GM18499 (cell line): ENCODE measurements at regions not wholly inside any gene's neighbourhood (a gene's known extent, or its start where the extent isn't known, plus 50 kb on each side); places are given as distances from the start of the nearest gene placed in this dataset.

ENCODE experiments used
- ATAC-seq: cut with Tn5 transposase; IDR thresholded peaks from one replicate; pipeline ENCODE4 v1.9.1; 2021; ENCODE audit warnings: moderate number of reproducible peaks; ENCODE audit not compliant: insufficient read depth, unreplicated experiment

DNA sequence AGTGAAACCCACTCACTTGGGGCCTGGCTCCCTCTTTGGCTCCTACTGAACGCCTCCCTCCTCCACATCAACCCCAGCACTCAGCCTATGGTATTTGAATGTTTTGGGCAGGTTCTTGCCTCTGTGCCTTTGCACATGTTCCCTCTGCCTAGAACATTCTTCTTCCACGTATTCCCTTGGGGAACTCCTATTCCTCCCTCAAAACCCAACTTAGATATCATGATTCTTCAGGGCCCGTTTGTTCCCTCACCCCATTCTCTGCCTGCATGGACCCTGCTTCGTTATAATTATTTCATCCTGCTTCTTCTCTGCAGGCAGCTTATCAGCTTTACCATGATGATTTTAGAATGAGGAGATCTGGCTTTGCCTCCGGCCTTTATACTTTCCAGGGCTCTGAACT is 215.0 kb upstream of the IER5L start:
- no peak for ATAC-seq

DNA sequence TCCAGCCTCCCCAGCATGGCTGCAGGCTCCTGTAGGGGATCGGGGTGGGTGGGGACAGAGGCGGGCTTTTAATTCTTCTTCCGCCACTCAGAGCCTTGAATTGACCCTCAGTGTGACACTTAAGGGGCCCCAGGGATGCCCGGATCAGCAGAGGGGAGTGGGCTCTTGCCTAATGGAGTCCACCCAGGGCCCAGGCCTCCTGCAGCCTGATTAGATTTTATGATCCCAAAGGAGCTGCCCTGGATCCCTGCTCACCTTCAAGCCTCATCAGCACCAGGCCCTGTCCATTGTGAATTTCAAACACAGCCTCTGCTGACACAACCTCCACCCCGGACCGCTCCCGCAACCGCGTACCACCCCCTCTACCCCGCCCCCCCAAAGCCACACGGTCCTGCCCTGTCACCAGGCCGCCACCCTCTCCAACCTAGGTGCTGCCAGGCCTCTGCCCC is 214.1 kb upstream of the IER5L start:
- ATAC-seq = no peak

DNA sequence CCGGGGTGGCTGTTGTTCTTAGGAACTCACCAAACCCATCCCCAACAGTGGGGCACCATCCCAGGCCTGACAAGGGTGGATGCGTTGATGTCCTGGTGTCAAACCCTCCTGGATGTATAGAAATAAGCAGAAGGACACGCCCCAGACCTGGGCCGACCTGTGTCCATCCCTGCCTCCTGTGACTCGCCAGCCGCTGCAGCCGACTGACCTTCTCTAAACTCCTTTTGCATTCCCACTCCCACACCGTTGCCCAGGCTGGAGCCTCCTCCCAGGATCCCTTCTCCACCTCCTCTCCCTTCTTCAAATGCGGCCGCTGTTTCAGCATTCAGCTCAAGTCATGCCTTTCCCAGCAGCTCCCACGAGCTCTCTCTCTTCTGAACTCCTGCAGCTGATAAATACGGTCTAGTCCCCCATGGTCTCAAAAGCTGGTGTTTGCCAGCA is 213.2 kb upstream of the IER5L start:
- ATAC-seq = no peak

DNA sequence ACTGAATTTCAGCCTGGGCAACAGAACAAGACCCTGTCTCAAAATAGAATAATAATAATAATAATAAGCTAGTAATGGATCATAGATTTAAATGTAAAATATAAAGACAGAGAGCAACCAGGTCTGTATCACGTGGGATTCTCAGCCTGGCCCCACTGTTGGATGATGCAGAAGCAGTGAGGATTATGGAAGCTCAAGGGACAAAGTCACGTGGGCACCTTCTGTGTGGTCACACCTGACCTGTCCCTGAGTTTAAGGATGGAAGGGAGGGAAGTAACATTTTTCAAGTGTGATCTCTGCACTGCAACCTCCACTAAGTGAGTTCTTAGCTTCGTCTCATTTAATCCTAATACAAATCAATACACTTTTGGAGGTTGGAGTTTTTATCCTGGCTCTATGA is 212.5 kb upstream of the IER5L start:
- no peak for ATAC-seq

DNA sequence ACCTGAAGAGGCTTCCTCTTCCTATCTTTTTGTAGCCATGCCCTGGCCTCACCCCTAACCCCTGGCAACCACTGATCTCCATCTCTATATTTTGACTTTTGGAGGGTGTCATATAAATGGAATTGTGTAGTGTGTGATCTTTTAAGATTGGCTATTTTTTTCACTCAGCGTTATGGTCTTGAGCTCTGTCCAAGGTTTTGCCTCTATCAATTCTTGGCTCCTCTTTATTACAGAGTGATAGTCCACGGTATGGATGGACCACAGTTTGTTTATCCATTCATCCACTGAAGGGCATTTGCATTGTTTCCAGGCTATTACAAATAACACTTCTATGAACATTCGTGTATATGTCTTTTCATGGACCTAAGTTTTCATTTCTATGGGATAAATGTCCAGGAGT is 209.8 kb upstream of the IER5L start:
- no peak for ATAC-seq

DNA sequence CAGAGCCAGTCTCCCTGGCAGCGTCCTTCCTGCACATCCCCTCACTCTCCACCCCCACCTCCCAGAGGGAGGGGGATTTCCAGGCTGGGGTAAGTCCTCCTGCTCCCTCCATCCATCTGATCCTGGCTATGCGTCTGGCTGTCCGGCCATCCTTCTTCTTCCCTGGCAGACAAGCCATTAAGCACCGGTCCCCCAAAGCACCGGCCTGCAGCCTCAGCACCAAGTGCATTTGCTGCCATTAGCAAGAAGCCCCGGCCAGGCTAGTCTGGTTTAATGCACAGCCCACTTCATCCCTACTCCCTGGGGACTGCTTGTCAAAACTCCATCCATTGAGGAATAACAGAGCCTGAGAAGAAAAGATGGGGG is 208.7 kb upstream of the IER5L start:
- no peak for ATAC-seq

DNA sequence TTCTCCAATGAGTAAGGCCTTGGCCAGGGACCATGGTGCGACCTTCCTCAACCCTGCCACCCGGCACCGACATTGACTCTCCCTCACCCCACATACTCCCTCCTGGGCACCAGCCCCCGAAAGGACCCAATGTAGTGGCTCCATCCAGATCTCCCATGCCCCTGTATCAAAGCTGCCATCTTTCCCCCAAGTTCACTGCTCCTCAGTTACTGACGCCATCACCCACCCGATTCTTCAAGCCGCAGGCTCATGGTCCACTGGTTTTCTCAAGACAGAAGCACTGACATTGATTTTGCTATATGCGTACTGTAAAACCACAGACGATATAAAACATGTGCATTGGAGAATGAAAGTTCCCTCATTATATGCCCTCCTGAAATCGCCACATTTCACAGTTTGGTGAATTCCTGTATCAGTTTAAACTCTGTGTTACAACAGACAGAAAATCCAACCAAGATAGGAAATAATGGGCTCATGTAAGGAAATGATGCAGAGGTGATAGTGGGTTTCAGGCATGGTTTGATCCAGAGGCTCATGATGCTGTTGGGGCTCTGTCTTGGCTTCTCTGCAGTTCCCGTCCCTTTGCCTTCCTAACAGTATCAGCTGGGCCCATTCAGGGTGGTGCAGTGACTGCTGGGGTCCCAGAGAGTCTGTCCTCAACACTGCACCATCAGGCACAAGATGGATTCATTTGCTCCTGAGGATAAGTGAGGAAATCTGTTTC is 207.3 kb upstream of the IER5L start:
- no peak for ATAC-seq

DNA sequence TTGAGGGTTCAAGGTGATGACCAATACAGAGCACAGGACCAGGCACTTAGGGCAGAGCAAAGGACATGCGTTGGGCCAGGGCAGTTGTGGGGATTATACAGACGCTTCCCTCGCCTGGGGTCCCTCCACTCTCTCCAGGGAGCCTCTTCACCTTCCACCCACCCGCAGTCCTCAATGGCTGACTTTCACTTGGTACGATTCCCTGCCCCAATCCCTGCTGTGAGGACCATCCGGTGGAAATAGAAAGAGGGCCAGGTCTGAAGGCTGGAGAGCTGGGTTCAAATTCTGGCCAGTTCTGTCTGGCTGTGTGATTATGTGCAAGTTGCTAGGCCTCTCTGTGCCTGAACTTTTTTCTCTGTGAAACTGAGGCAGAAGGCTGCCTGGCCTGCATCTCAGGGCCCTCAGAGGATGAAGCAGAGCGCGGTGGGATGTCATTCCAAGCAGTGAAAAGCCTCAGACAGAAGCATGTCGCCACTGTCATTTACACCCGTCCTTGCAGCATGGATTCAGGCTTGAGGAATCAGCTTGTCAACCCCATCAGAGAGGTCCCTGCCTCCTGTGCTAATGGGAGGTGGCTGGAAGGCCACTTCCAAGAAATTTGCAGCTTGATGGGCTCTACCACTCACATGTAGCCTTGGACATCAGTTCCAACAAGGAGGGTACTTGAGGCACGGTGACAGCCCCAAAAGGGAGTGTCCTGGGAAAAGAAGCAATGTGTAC is 206.6 kb upstream of the IER5L start:
- ATAC-seq = no peak

DNA sequence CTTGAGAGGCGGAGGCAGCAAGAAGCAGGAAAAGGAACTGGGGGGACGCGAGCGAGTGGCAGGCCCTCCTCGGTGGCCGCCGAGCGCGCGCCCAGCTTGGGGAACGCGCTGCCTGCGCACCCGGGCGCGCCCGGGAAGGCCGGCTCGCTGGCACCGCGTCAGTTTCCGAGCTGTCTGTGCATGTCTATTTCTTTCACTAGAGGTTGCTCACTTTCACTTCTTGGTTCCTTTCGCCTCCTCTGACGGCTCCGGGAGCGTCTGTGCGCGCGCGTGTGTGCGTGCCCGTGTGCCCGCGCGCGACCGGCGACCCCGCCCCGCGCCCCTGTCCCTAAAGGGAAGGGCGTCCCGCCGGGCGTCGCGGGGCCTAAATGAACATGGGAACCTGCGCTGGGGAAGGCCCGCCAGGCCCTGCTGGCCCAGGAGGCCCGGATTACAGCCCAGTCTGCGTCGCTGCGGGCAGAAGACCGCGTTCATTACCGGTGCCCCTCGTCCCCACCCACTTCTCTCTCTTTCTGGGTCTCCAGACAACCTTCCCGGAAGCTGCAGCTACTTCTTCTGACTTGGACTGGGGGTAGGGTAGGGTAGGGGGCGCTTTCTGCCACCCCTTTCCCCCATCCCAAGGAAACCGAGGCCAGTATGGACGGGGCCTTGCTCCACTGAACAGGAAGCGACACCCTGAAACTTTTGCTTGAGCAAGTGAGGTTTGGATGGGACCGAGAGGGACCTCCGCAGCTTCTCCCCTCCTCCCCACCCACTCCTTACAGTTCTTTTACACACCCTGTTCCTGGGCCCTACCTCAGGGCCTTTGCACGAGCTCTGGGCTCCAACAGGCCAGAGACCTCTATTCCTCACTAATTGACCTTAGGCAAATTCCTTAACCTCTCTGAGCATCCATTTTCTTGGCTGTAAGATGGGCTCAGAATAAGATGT is 205.8 kb upstream of the IER5L start:
- no peak for ATAC-seq

DNA sequence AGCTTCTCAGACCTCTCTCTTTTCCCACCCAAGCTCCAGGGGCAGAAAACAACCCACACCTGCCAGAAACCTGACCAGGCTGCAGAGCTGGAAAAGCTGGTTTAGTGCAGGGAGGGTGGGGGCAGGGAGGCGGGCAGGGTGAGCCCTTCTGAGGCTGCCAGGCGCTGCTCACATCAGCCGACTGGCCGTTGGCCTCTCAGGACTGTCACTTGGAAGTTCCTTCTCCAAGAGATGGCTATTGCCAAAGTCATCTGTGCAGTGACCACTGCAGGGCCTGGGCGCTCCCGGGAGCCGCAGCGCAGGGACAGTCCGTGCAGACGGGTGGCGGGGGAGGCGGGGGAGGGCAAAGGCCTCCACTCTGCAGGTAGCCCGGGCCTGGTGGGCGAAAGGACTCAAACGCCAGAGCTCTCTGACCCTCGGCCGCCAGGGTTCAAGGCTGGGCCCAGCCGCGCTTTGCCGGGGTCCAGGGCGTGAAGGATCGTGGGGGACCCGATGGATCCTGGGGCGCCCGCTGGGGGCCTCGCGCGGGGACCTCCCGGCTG is 205.0 kb upstream of the IER5L start:
- no peak for ATAC-seq

DNA sequence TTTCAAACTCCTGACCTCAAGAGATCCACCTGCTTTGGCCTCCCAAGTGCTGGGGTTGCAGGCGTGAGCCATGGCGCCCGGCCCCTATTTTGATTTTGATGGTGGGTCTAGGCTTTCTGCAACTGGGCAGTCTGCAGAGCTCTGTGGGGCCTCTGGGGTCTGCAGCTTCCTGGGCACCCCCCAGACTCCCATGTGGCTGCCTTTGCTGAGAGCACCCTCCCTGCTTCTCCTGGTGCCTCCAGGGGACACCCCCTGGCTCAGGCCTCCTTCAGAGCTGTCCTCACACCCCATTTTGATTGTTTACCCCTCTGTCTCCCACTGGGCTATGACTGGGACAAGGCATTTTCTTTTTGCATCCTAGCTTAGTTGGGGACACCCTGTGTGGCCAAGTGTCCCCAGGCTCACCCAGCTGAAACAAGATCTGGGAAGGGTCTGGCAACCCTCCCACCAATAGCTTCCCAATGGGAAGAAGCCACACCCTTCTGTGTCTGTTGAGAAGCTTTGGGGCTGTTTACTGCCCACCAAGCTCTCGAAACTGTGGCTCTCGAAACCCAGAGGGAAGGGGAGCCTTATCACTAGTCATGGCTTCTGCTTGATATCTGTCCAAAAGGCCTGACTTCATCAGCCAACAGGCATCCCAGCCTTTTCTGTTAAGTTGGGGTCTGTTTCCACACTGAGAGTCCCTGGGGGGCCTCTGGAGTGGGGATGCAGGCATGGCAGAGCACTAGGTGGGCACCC is 204.4 kb upstream of the IER5L start:
- ATAC-seq = no peak

DNA sequence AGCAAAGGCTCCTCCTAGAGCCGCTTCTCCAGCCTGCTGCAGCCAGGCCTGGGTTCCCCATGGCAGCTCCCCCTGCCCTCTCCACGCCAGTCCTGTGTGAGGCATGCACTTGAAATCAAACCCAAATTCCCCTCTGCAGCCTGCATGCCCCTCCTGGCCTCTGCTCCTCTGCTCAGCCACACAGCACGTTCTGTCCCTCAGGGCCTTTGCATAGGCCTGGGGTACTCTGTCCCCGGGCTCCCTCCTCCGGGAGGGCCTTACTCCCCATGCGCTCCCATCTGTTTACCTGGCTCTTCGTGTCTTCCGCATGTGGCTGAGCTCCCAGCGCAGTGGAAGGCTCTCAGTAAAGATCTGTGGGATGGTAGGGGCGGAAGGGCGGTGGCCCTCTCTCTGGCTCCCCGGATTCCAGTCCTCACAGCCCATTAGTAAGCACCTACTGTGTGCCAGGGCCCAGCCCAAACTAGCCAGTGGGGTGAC is 203.5 kb upstream of the IER5L start:
- ATAC-seq = no peak

DNA sequence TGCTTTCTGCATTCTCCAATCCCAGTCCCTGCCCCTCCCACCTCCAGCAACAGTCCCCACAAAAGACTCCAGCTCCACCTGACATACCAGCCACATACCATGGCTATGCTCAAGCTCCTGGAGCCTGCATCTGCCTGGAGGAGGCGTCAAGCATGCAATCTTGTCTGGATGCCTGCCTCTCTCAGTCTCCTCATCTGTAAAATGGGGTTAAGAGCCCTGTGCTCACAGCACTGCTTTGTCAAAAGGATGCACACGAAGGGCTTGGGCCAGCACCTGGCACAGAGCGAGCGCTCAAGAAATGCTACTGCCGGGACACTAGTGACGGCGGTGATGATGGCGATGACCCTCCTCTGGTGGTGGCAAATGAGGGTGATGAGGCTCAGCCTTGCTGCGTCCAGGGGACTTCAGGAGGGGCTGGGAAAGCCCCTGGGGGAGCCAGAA is 202.9 kb upstream of the IER5L start:
- no peak for ATAC-seq

DNA sequence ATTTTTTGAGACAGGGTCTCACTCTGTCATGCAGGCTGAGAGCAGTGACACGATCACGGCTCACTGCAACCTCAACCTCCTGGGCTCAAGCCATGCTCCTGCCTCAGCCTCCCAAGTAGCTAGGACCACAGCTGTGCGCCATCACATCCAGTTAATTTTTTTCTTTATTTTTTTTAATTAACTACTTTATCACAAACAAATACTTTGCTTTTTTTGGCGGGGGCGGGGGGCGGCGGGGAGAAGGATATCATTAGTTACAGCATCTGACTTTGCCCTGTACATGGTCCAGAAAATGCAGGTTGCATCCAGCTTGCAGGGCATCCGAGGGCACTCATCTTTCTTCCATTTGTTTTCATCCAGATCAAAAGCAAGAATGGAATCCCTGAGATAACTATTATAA is 201.8 kb upstream of the IER5L start:
- ATAC-seq = no peak

DNA sequence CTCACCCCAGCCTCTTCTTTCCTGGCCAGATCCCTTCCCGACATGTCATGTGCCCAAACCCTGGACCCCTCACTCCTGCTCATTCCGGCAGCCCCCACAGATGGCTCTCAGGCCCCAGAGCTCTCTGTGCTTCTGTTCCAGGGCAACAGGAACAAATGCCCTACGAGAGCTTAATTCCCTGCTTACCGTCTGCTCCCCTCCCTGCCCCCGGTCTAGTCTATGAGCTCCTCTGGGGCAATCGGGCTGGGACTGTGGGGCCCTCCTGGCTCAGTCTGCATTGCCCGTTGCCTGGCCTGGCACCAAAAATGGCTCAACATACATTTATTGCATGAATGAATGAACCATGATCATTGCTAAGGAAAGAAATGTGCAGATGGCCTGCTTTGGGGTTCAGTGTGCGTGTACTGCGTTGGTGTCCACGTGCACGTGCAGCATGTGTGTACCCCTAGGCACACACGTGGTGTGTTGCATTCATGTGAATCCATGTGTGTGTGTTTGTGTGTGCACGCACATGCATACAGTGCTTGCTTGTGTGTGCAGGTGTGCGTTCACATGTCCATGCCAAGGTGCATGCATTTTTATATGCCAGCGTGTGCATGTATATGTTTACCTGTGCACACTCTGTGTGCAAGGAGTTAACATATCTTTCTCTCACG is 201.2 kb upstream of the IER5L start:
- ATAC-seq = no peak

DNA sequence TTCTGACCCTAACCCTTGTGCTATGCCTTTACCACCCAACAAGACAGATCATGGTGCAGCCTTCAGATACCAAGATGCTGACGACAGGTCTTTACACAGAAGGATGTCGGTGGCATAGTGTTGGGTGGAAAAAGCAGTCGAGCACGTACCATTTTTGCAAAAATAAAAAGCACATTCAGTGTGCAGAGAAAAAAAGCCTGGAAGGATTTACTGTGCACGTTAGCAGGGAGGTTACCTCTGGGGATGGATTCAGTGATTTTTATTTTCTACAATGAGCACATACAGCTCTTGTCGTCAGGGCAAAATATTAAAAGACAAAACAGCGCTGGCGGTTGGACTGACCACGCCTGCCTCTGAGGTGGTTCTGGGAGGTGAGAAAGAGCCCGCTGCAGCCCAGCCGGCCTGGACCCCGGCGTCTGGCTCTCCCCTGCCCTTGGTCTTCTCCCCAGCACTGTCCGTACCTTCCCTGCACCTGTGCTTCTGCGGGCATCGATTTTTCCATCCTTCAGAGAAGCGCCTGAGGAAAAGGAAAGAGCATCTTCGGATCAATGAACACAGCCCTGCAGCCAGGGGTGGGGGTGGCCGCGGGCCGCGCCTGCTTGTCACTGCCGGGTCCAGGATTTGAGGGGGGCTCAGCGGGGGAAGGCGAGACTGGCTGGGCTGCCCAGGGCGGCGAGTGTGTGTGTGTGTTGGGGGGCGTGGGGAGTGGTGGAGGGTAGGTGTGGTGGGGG is 200.0 kb upstream of the IER5L start:
- no peak for ATAC-seq

DNA sequence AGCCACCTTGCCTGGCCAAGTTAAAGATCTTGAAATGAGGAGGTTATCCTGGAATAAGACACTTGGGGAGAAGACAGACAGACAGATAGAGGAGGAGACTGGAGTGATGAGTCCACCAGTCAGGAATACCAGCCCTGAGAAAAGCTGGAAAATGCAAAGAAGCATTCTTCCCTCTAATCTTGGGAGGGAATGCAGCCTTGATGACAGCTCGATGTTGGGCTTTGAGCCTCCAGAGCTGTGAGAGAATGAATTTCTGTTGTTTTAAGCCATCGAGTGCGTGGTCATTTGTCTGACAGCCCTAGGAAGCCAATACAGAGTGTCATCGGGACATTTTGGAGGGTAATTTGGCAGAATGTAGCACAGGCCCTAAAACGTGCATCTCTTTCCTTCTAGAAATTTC is 199.1 kb upstream of the IER5L start:
- no peak for ATAC-seq

DNA sequence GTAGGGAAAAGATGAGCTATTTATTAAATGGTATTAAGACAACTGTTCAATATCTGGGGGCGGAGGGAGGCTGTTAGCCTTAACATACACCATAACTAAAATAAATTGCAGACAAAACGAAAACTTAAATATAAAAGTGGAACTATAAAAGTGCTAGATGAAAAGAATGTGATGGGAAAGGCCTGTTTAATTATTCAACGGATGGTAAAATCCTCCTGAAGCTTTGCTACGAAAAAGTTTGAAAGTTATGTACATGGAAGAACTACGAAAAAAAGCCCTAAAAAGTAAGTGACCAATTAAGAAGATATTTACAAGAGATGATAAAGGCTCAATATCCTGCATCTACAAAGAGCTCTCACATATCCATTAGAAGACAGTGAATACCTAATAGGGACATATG is 197.8 kb upstream of the IER5L start:
- ATAC-seq = no peak

DNA sequence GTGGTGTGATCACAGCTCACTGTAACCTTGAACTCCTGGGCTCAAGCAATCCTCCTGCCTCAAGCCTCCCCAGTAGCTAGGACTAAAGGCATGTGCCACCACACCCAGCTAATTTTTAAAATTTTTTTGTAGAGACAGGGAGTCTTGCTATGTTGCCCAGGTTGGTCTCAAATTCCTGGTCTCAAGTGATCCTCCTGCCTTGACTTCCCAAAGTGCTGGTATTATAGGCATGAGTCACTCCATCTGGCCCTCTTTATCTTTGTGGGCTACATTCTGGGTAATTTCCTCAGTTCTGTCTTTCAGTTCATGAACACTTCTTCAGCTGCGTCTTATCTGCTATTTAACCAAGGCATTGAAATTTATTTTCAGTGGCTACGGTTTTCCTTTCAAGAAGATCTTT is 196.6 kb upstream of the IER5L start:
- ATAC-seq = no peak
